SK-N-SH treated with all-trans-retinoic acid at 6 μM for 48 hours (cell line): ENCODE measurements at regions not wholly inside any gene's neighbourhood (a gene's known extent, or its start where the extent isn't known, plus 50 kb on each side); places are given as distances from the start of the nearest gene placed in this dataset.

ENCODE experiments used
- ARNTL ChIP-seq: fragments of 450-650 bp; formaldehyde crosslinking; IDR thresholded peaks from 2 replicates; pipeline ENCODE4 v1.5.0; 2020; ENCODE audit warnings: low read depth, mild to moderate bottlenecking, moderate library complexity, borderline replicate concordance
- ISL1 ChIP-seq: fragments of 250-450 bp; sonication (Bioruptor Pico); IDR thresholded peaks from 2 replicates; pipeline ENCODE4 v2.1.2; 2022; ENCODE audit warnings: mild to moderate bottlenecking, moderate library complexity
- PATZ1 ChIP-seq: fragments of 250-450 bp; sonication (Bioruptor Pico); IDR thresholded peaks from 2 replicates; pipeline ENCODE4 v1.8.0; 2020; ENCODE audit warnings: mild to moderate bottlenecking, moderate library complexity, borderline replicate concordance
- RARB ChIP-seq: fragments of 250-450 bp; sonication (Bioruptor Pico); IDR thresholded peaks from 2 replicates; pipeline ENCODE4 v1.8.0; 2021; ENCODE audit warnings: mild to moderate bottlenecking, moderate library complexity
- SNAI2 ChIP-seq: fragments of 250-450 bp; sonication (Bioruptor Pico); IDR thresholded peaks from 2 replicates; pipeline ENCODE4 v1.5.0; 2020; ENCODE audit warnings: mild to moderate bottlenecking, moderate library complexity
- TCF4 ChIP-seq: fragments of 250-450 bp; sonication (Bioruptor Pico); IDR thresholded peaks from 2 replicates; pipeline ENCODE4 v1.8.0; 2021; ENCODE audit warnings: mild to moderate bottlenecking, moderate library complexity, borderline replicate concordance
- TOX ChIP-seq: fragments of 250-450 bp; sonication (Bioruptor Pico); IDR thresholded peaks from 2 replicates; pipeline ENCODE4 v1.8.0; 2021; ENCODE audit warnings: mild to moderate bottlenecking, moderate library complexity, borderline replicate concordance
- TSHZ2 ChIP-seq: fragments of 250-450 bp; sonication (Bioruptor Pico); IDR thresholded peaks from 2 replicates; pipeline ENCODE4 v1.5.0; 2020; ENCODE audit warnings: mild to moderate bottlenecking, moderate library complexity
- ZFP30 ChIP-seq: fragments of 450-650 bp; formaldehyde crosslinking; IDR thresholded peaks from 2 replicates; pipeline ENCODE4 v1.5.0; 2022; ENCODE audit warnings: mild to moderate bottlenecking, moderate library complexity

GRCh38 chr13:90448466-90449037 is 898.9 kb upstream of the MIR17HG start:
- TF ChIP-seq RARB (no peak), TCF4 (CRISPR knock-in tag) (no peak), TSHZ2 (CRISPR knock-in tag) (no peak), ISL1 (CRISPR knock-in tag) (no peak), PATZ1 (CRISPR knock-in tag) (no peak), ZFP30 (CRISPR knock-in tag) (no peak), TOX (CRISPR knock-in tag) (no peak), ARNTL (CRISPR knock-in tag) (no peak), SNAI2 (CRISPR knock-in tag) (no peak)
